ENCODE measurements at regions not wholly inside any gene's neighbourhood (a gene's known extent, or its start where the extent isn't known, plus 50 kb on each side); places are given as distances from the start of the nearest gene placed in this dataset.
A peak's percentile ranks its signal among the peaks of the same experiment; 100 is the strongest.

GRCh38 chr1:31511848-31512615 is 64.3 kb upstream of the TINAGL1 start (continued):
- TF ChIP-seq PTBP1 (IDR thresholded peaks at IDR 0.05; ENCODE audit: low read depth, low read length, poor library complexity, severe bottlenecking) (no peak), REST (IDR thresholded peaks at IDR 0.05; ENCODE audit: borderline replicate concordance in 1 of 2, low read depth in 1 of 2, low read length in 2 of 2) (no peak), DRAP1 (CRISPR knock-in tag; IDR thresholded peaks at IDR 0.05) (no peak), ZNF878 (CRISPR knock-in tag; IDR thresholded peaks at IDR 0.05) (no peak), PAX8 (CRISPR knock-in tag; IDR thresholded peaks at IDR 0.05; ENCODE audit: borderline replicate concordance) (no peak), SP5 (CRISPR knock-in tag; IDR thresholded peaks at IDR 0.05; ENCODE audit: borderline replicate concordance, low read depth) (no peak), ZBTB39 (CRISPR knock-in tag; IDR thresholded peaks at IDR 0.05) (no peak), ZSCAN21 (CRISPR knock-in tag; IDR thresholded peaks at IDR 0.05; ENCODE audit: borderline replicate concordance) (no peak)
- TF ChIP-seq, protein P1, sequence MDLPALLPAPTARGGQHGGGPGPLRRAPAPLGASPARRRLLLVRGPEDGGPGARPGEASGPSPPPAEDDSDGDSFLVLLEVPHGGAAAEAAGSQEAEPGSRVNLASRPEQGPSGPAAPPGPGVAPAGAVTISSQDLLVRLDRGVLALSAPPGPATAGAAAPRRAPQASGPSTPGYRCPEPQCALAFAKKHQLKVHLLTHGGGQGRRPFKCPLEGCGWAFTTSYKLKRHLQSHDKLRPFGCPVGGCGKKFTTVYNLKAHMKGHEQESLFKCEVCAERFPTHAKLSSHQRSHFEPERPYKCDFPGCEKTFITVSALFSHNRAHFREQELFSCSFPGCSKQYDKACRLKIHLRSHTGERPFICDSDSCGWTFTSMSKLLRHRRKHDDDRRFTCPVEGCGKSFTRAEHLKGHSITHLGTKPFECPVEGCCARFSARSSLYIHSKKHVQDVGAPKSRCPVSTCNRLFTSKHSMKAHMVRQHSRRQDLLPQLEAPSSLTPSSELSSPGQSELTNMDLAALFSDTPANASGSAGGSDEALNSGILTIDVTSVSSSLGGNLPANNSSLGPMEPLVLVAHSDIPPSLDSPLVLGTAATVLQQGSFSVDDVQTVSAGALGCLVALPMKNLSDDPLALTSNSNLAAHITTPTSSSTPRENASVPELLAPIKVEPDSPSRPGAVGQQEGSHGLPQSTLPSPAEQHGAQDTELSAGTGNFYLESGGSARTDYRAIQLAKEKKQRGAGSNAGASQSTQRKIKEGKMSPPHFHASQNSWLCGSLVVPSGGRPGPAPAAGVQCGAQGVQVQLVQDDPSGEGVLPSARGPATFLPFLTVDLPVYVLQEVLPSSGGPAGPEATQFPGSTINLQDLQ (CRISPR knock-in tag; IDR thresholded peaks at IDR 0.05) = no peak
- TF ChIP-seq, protein P2, sequence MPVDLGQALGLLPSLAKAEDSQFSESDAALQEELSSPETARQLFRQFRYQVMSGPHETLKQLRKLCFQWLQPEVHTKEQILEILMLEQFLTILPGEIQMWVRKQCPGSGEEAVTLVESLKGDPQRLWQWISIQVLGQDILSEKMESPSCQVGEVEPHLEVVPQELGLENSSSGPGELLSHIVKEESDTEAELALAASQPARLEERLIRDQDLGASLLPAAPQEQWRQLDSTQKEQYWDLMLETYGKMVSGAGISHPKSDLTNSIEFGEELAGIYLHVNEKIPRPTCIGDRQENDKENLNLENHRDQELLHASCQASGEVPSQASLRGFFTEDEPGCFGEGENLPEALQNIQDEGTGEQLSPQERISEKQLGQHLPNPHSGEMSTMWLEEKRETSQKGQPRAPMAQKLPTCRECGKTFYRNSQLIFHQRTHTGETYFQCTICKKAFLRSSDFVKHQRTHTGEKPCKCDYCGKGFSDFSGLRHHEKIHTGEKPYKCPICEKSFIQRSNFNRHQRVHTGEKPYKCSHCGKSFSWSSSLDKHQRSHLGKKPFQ (CRISPR knock-in tag; IDR thresholded peaks at IDR 0.05; ENCODE audit: insufficient replicate concordance) = peak; percentile 45
- TF ChIP-seq, protein P3, sequence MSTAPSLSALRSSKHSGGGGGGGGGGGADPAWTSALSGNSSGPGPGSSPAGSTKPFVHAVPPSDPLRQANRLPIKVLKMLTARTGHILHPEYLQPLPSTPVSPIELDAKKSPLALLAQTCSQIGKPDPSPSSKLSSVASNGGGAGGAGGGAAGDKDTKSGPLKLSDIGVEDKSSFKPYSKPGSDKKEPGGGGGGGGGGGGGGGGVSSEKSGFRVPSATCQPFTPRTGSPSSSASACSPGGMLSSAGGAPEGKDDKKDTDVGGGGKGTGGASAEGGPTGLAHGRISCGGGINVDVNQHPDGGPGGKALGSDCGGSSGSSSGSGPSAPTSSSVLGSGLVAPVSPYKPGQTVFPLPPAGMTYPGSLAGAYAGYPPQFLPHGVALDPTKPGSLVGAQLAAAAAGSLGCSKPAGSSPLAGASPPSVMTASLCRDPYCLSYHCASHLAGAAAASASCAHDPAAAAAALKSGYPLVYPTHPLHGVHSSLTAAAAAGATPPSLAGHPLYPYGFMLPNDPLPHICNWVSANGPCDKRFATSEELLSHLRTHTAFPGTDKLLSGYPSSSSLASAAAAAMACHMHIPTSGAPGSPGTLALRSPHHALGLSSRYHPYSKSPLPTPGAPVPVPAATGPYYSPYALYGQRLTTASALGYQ (CRISPR knock-in tag; IDR thresholded peaks at IDR 0.05) = 0 out of 2 replicates have a peak, but pooled peaks have one; percentile 56
- TF ChIP-seq, protein P4, sequence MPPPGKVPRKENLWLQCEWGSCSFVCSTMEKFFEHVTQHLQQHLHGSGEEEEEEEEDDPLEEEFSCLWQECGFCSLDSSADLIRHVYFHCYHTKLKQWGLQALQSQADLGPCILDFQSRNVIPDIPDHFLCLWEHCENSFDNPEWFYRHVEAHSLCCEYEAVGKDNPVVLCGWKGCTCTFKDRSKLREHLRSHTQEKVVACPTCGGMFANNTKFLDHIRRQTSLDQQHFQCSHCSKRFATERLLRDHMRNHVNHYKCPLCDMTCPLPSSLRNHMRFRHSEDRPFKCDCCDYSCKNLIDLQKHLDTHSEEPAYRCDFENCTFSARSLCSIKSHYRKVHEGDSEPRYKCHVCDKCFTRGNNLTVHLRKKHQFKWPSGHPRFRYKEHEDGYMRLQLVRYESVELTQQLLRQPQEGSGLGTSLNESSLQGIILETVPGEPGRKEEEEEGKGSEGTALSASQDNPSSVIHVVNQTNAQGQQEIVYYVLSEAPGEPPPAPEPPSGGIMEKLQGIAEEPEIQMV (CRISPR knock-in tag; IDR thresholded peaks at IDR 0.05; ENCODE audit: low read depth) = no peak

All from HepG2 (cell line).